ENCODE measurements at regions not wholly inside any gene's neighbourhood (a gene's known extent, or its start where the extent isn't known, plus 50 kb on each side); places are given as distances from the start of the nearest gene placed in this dataset.

- no TSS peak for BruUV-seq (replicated peaks)
- no peak for DNase-seq (ENCODE audit: low spot score)
- POLR2A ChIA-PET = no interaction called here
- Histone ChIP-seq H3K36me3 (ENCODE audit: insufficient read depth, low read length) (no peaks in the 10 kb centered on the region), H4K20me1 (ENCODE audit: insufficient read depth, low read length) (no peaks in the 10 kb centered on the region), H3K9me3 (ENCODE audit: low read length) (no peaks in the 10 kb centered on the region), H3K4me1 (ENCODE audit: insufficient read depth, low read length, poor library complexity, severe bottlenecking) (no peaks in the 10 kb centered on the region), H3K27ac (ENCODE audit: low read depth, low read length, poor library complexity, severe bottlenecking) (no peak overlapping the region), H3K9me2 (ENCODE audit: insufficient read depth, low read length) (no peaks in the 10 kb centered on the region), H3K4me2 (ENCODE audit: low read length) (no peak overlapping the region), H3K79me2 (ENCODE audit: insufficient read depth, low read depth, low read length) (no peaks in the 10 kb centered on the region), H2AFZ (ENCODE audit: low read length) (no peak overlapping the region), H3K4me3 (ENCODE audit: low read depth, low read length, poor library complexity, severe bottlenecking) (no peak overlapping the region)
- TF ChIP-seq CTCF (conservative IDR thresholded peaks at IDR 0.05; ENCODE audit: low read length) (no peak), EZH2phosphoT487 (IDR thresholded peaks at IDR 0.05; ENCODE audit: borderline replicate concordance, low read depth, low read length) (no peak)
- intact Hi-C loops (cut with micrococcal nuclease; ENCODE audit: unreplicated experiment) = no loop called here
- CTCF ChIA-PET (ENCODE audit: unreplicated experiment) = no interaction called here
Observed at GRCh38 chr5:101482931-101483330, 579.8 kb upstream of the ST8SIA4 start.

GRCh38 chr5:101473483-101473882, 570.4 kb upstream of the ST8SIA4 start:
- ChIA-PET CTCF (ENCODE audit: unreplicated experiment) (no interaction called here), POLR2A (interaction anchor here (0.9 kb wide), 1 partner anchor 54 kb away, joined by 3 read pairs; no protein-coding TSS in a partner anchor)
- no peak overlapping the region for H2AFZ ChIP-seq (ENCODE audit: low read length)
- BruUV-seq (replicated peaks) = no TSS peak
- H3K4me2 ChIP-seq (ENCODE audit: low read length) = no peak overlapping the region
- no peak overlapping the region for H3K27ac ChIP-seq (ENCODE audit: low read depth, low read length, poor library complexity, severe bottlenecking)
- H3K4me3 ChIP-seq (ENCODE audit: low read depth, low read length, poor library complexity, severe bottlenecking) = no peak overlapping the region
- no peaks in the 10 kb centered on the region for H3K79me2 ChIP-seq (ENCODE audit: insufficient read depth, low read depth, low read length)
- no peak for TF ChIP-seq EZH2phosphoT487 (IDR thresholded peaks at IDR 0.05; ENCODE audit: borderline replicate concordance, low read depth, low read length)
- TF ChIP-seq CTCF (conservative IDR thresholded peaks at IDR 0.05; ENCODE audit: low read length) = no peak
- no peaks in the 10 kb centered on the region for H3K9me3 ChIP-seq (ENCODE audit: low read length)
- DNase-seq (ENCODE audit: low spot score) = no peak
- H4K20me1 ChIP-seq (ENCODE audit: insufficient read depth, low read length) = no peaks in the 10 kb centered on the region
- intact Hi-C loops (cut with micrococcal nuclease; ENCODE audit: unreplicated experiment) = no loop called here
- no peaks in the 10 kb centered on the region for H3K9me2 ChIP-seq (ENCODE audit: insufficient read depth, low read length)
- no peaks in the 10 kb centered on the region for H3K36me3 ChIP-seq (ENCODE audit: insufficient read depth, low read length)
- H3K4me1 ChIP-seq (ENCODE audit: insufficient read depth, low read length, poor library complexity, severe bottlenecking) = no peaks in the 10 kb centered on the region

- no peaks in the 10 kb centered on the region for H3K4me1 ChIP-seq (ENCODE audit: insufficient read depth, low read length, poor library complexity, severe bottlenecking)
- no peak overlapping the region for H3K27ac ChIP-seq (ENCODE audit: low read depth, low read length, poor library complexity, severe bottlenecking)
- no peaks in the 10 kb centered on the region for H3K9me3 ChIP-seq (ENCODE audit: low read length)
- BruUV-seq (replicated peaks) = no TSS peak
- no peak overlapping the region for H3K4me3 ChIP-seq (ENCODE audit: low read depth, low read length, poor library complexity, severe bottlenecking)
- no peaks in the 10 kb centered on the region for H3K9me2 ChIP-seq (ENCODE audit: insufficient read depth, low read length)
- CTCF ChIA-PET (ENCODE audit: unreplicated experiment) = no interaction called here
- no peak for DNase-seq (ENCODE audit: low spot score)
- no peak overlapping the region for H3K4me2 ChIP-seq (ENCODE audit: low read length)
- H2AFZ ChIP-seq (ENCODE audit: low read length) = no peak overlapping the region; the same call in 1 of the 2 replicates
- no peaks in the 10 kb centered on the region for H3K36me3 ChIP-seq (ENCODE audit: insufficient read depth, low read length)
- TF ChIP-seq CTCF (conservative IDR thresholded peaks at IDR 0.05; ENCODE audit: low read length) (no peak), EZH2phosphoT487 (IDR thresholded peaks at IDR 0.05; ENCODE audit: borderline replicate concordance, low read depth, low read length) (no peak)
- H3K79me2 ChIP-seq (ENCODE audit: insufficient read depth, low read depth, low read length) = no peaks in the 10 kb centered on the region
- POLR2A ChIA-PET = interaction anchor here (0.6 kb wide), 1 partner anchor 58 kb away, joined by 3 read pairs; no protein-coding TSS in a partner anchor
- intact Hi-C loops (cut with micrococcal nuclease; ENCODE audit: unreplicated experiment) = no loop called here
- H4K20me1 ChIP-seq (ENCODE audit: insufficient read depth, low read length) = no peaks in the 10 kb centered on the region
Observed at GRCh38 chr5:101461455-101461854, 558.4 kb upstream of the ST8SIA4 start.

All from OCI-LY7 (cell line).